ENCODE measurements at regions not wholly inside any gene's neighbourhood (a gene's known extent, or its start where the extent isn't known, plus 50 kb on each side); places are given as distances from the start of the nearest gene placed in this dataset.
"Not testable (repeated sequence)": the region's sequence is repeated elsewhere in the genome, so short reads cannot be mapped to it uniquely, and the experiment has no call there.

- no peaks in the 10 kb centered on the region for H3K4me1 Mint-ChIP-seq
These were observed 123.6 kb upstream of the INTU start for GRCh38 chr4:127509155-127509554.

GRCh38 chr4:127512672-127513071, 120.1 kb upstream of the INTU start:
- H3K79me2 ChIP-seq (ENCODE audit: control insufficient read depth, insufficient read depth, low read length); H3K36me3 ChIP-seq (replicated peaks in 1 of 2; ENCODE audit: control extremely low read depth in 1 of 2, control insufficient read depth in 1 of 2, extremely low read depth in 1 of 2, insufficient read depth in 2 of 2, low read length in 1 of 2); H3K4me1 Mint-ChIP-seq; DNase-seq; H3K27ac ChIP-seq (ENCODE audit: low read length in 2 of 2); H3K27me3 ChIP-seq (replicated peaks in 1 of 4; ENCODE audit: control extremely low read depth in 1 of 4, control insufficient read depth in 3 of 4, insufficient read depth in 4 of 4, low read length in 3 of 4); H3K4me2 ChIP-seq (replicated peaks; ENCODE audit: low read depth, low read length, poor library complexity, severe bottlenecking); H3K9me3 Mint-ChIP-seq (ENCODE audit: insufficient read depth); CTCF ChIA-PET; H3K27ac Mint-ChIP-seq; H3K4me1 ChIP-seq (ENCODE audit: control insufficient read depth in 2 of 2, insufficient read depth in 2 of 2, low read length in 2 of 2); H4K20me1 ChIP-seq (ENCODE audit: control insufficient read depth, insufficient read depth, low read length, poor library complexity, severe bottlenecking); POLR2A ChIA-PET; H3K4me3 Mint-ChIP-seq; H3K4me3 ChIP-seq (ENCODE audit: control extremely low read depth in 1 of 5, extremely low read depth in 1 of 5, insufficient read depth in 1 of 5, low read depth in 2 of 5, low read length in 4 of 5); intact Hi-C loops (cut with micrococcal nuclease); H3K9ac ChIP-seq (ENCODE audit: low read length); H2AFZ ChIP-seq (ENCODE audit: insufficient read depth, low read depth, low read length, poor library complexity, severe bottlenecking); ATAC-seq (ENCODE audit: low read depth); H3K27me3 Mint-ChIP-seq; H3K9me3 ChIP-seq (ENCODE audit: control extremely low read depth in 1 of 3, control insufficient read depth in 2 of 3, insufficient read depth in 1 of 3, low read length in 2 of 3): not testable (repeated sequence)
- 100% methylated on average over 3 of the region's 3 CpGs for WGBS (ENCODE audit: insufficient coverage)

More at GRCh38 chr4:127509155-127509554, 123.6 kb upstream of the INTU start:
- DNase-seq (no peak), ATAC-seq (ENCODE audit: low read depth) (no peak)
- Histone ChIP-seq H3K36me3 (replicated peaks in 1 of 2; ENCODE audit: control extremely low read depth in 1 of 2, control insufficient read depth in 1 of 2, extremely low read depth in 1 of 2, insufficient read depth in 2 of 2, low read length in 1 of 2) (no peaks in the 10 kb centered on the region), H2AFZ (ENCODE audit: insufficient read depth, low read depth, low read length, poor library complexity, severe bottlenecking) (no peak overlapping the region), H3K9me3 (ENCODE audit: control extremely low read depth in 1 of 3, control insufficient read depth in 2 of 3, insufficient read depth in 1 of 3, low read length in 2 of 3) (no peaks in the 10 kb centered on the region), H3K4me3 (ENCODE audit: control extremely low read depth in 1 of 5, extremely low read depth in 1 of 5, insufficient read depth in 1 of 5, low read depth in 2 of 5, low read length in 4 of 5) (no peak overlapping the region), H3K4me2 (replicated peaks; ENCODE audit: low read depth, low read length, poor library complexity, severe bottlenecking) (no peak overlapping the region), H3K4me1 (ENCODE audit: control insufficient read depth in 2 of 2, insufficient read depth in 2 of 2, low read length in 2 of 2) (no peaks in the 10 kb centered on the region), H3K9ac (ENCODE audit: low read length) (no peak overlapping the region), H3K27ac (ENCODE audit: low read length in 2 of 2) (no peak overlapping the region), H3K79me2 (ENCODE audit: control insufficient read depth, insufficient read depth, low read length) (no peaks in the 10 kb centered on the region), H3K27me3 (replicated peaks in 1 of 4; ENCODE audit: control extremely low read depth in 1 of 4, control insufficient read depth in 3 of 4, insufficient read depth in 4 of 4, low read length in 3 of 4) (no peaks in the 10 kb centered on the region), H4K20me1 (ENCODE audit: control insufficient read depth, insufficient read depth, low read length, poor library complexity, severe bottlenecking) (no peaks in the 10 kb centered on the region)
- Mint-ChIP-seq H3K27me3 (no peaks in the 10 kb centered on the region), H3K4me3 (no peak overlapping the region), H3K9me3 (ENCODE audit: insufficient read depth) (no peaks in the 10 kb centered on the region), H3K27ac (no peak overlapping the region)
- CTCF ChIA-PET: no interaction called here
- intact Hi-C loops (cut with micrococcal nuclease): no loop called here
- POLR2A ChIA-PET: no interaction called here
- no CpG with 5 or more reads among the region's 1 CpG for WGBS (ENCODE audit: insufficient coverage)
- no peak for TF ChIP-seq EZH2 (IDR thresholded peaks at IDR 0.05; ENCODE audit: borderline replicate concordance, insufficient read depth, low read depth, low read length, poor library complexity, severe bottlenecking)

GRCh38 chr4:127515259-127515658, 117.5 kb upstream of the INTU start:
- H3K4me1 ChIP-seq (ENCODE audit: control insufficient read depth in 2 of 2, insufficient read depth in 2 of 2, low read length in 2 of 2); H3K9me3 ChIP-seq (ENCODE audit: control extremely low read depth in 1 of 3, control insufficient read depth in 2 of 3, insufficient read depth in 1 of 3, low read length in 2 of 3); H3K9me3 Mint-ChIP-seq (ENCODE audit: insufficient read depth); POLR2A ChIA-PET; H4K20me1 ChIP-seq (ENCODE audit: control insufficient read depth, insufficient read depth, low read length, poor library complexity, severe bottlenecking); DNase-seq; CTCF ChIA-PET; H3K27me3 Mint-ChIP-seq; H3K27ac ChIP-seq (ENCODE audit: low read length in 2 of 2); intact Hi-C loops (cut with micrococcal nuclease); H3K4me1 Mint-ChIP-seq; H3K27me3 ChIP-seq (replicated peaks in 1 of 4; ENCODE audit: control extremely low read depth in 1 of 4, control insufficient read depth in 3 of 4, insufficient read depth in 4 of 4, low read length in 3 of 4); H3K79me2 ChIP-seq (ENCODE audit: control insufficient read depth, insufficient read depth, low read length); H3K4me3 Mint-ChIP-seq; H2AFZ ChIP-seq (ENCODE audit: insufficient read depth, low read depth, low read length, poor library complexity, severe bottlenecking); H3K36me3 ChIP-seq (replicated peaks in 1 of 2; ENCODE audit: control extremely low read depth in 1 of 2, control insufficient read depth in 1 of 2, extremely low read depth in 1 of 2, insufficient read depth in 2 of 2, low read length in 1 of 2); H3K4me2 ChIP-seq (replicated peaks; ENCODE audit: low read depth, low read length, poor library complexity, severe bottlenecking); H3K27ac Mint-ChIP-seq; H3K9ac ChIP-seq (ENCODE audit: low read length); ATAC-seq (ENCODE audit: low read depth); H3K4me3 ChIP-seq (ENCODE audit: control extremely low read depth in 1 of 5, extremely low read depth in 1 of 5, insufficient read depth in 1 of 5, low read depth in 2 of 5, low read length in 4 of 5): not testable (repeated sequence)
- WGBS (ENCODE audit: insufficient coverage): 89% methylated on average over 7 of the region's 7 CpGs

Measured in B cell (primary cell).